ENCODE measurements at regions not wholly inside any gene's neighbourhood (a gene's known extent, or its start where the extent isn't known, plus 50 kb on each side); places are given as distances from the start of the nearest gene placed in this dataset.

GRCh38 chr18:64240316-64240715 is 91.4 kb upstream of the LINC00305 start:
- no peak overlapping the region for H3K4me3 ChIP-seq
- no TSS peak for BruUV-seq (replicated peaks)
- intact Hi-C loops (cut with micrococcal nuclease; ENCODE audit: unreplicated experiment), result no loop called here

GRCh38 chr18:64238076-64238475 is 89.2 kb upstream of the LINC00305 start:
- H3K4me2 ChIP-seq, result no peak overlapping the region
- no peak for TF ChIP-seq EZH2 (IDR thresholded peaks at IDR 0.05; ENCODE audit: low read depth)
- TF ChIP-seq, protein P1, sequence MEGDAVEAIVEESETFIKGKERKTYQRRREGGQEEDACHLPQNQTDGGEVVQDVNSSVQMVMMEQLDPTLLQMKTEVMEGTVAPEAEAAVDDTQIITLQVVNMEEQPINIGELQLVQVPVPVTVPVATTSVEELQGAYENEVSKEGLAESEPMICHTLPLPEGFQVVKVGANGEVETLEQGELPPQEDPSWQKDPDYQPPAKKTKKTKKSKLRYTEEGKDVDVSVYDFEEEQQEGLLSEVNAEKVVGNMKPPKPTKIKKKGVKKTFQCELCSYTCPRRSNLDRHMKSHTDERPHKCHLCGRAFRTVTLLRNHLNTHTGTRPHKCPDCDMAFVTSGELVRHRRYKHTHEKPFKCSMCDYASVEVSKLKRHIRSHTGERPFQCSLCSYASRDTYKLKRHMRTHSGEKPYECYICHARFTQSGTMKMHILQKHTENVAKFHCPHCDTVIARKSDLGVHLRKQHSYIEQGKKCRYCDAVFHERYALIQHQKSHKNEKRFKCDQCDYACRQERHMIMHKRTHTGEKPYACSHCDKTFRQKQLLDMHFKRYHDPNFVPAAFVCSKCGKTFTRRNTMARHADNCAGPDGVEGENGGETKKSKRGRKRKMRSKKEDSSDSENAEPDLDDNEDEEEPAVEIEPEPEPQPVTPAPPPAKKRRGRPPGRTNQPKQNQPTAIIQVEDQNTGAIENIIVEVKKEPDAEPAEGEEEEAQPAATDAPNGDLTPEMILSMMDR (conservative IDR thresholded peaks at IDR 0.05), result no peak
- ChIA-PET CTCF (interaction anchor here (0.6 kb wide), 1 partner anchor 175 kb away, joined by 4 read pairs; no protein-coding TSS in a partner anchor), POLR2A (ENCODE audit: unreplicated experiment) (no interaction called here)
- no peaks in the 10 kb centered on the region for H3F3A ChIP-seq (ENCODE audit: insufficient read depth, low read depth)
- no peaks in the 10 kb centered on the region for H3K9me2 ChIP-seq (ENCODE audit: insufficient read depth)
- no peaks in the 10 kb centered on the region for H3K27me3 ChIP-seq (ENCODE audit: insufficient read depth, low read depth)
- BruUV-seq (replicated peaks), result no TSS peak
- no peak for DNase-seq
- H2AFZ ChIP-seq, result no peak overlapping the region
- no peaks in the 10 kb centered on the region for H3K4me1 ChIP-seq (replicated peaks; ENCODE audit: insufficient read depth)
- no peaks in the 10 kb centered on the region for H3K79me2 ChIP-seq (ENCODE audit: low read depth)
- no peaks in the 10 kb centered on the region for H3K36me3 ChIP-seq (ENCODE audit: low read depth)
- no peak overlapping the region for H3K4me3 ChIP-seq
- intact Hi-C loops (cut with micrococcal nuclease; ENCODE audit: unreplicated experiment), result no loop called here
- H3K9me3 ChIP-seq (ENCODE audit: insufficient read depth, low read depth), result no peaks in the 10 kb centered on the region
- H4K20me1 ChIP-seq (ENCODE audit: insufficient read depth), result no peaks in the 10 kb centered on the region
- no peak overlapping the region for H3K27ac ChIP-seq

More at GRCh38 chr18:64240316-64240715, 91.4 kb upstream of the LINC00305 start:
- no peaks in the 10 kb centered on the region for H3K36me3 ChIP-seq (ENCODE audit: low read depth)
- POLR2A ChIA-PET (ENCODE audit: unreplicated experiment), result no interaction called here
- no peak for DNase-seq
- H3K9me3 ChIP-seq (ENCODE audit: insufficient read depth, low read depth), result no peaks in the 10 kb centered on the region
- no peaks in the 10 kb centered on the region for H3K79me2 ChIP-seq (ENCODE audit: low read depth)
- no peaks in the 10 kb centered on the region for H3F3A ChIP-seq (ENCODE audit: insufficient read depth, low read depth)
- H3K4me2 ChIP-seq, result no peak overlapping the region
- H3K27ac ChIP-seq, result no peak overlapping the region
- H3K27me3 ChIP-seq (ENCODE audit: insufficient read depth, low read depth), result no peaks in the 10 kb centered on the region
- H3K9me2 ChIP-seq (ENCODE audit: insufficient read depth), result no peaks in the 10 kb centered on the region
- H4K20me1 ChIP-seq (ENCODE audit: insufficient read depth), result no peaks in the 10 kb centered on the region
- no peaks in the 10 kb centered on the region for H3K4me1 ChIP-seq (replicated peaks; ENCODE audit: insufficient read depth)
- no peak for TF ChIP-seq EZH2 (IDR thresholded peaks at IDR 0.05; ENCODE audit: low read depth)
- TF ChIP-seq, protein P1 (conservative IDR thresholded peaks at IDR 0.05), result no peak
- CTCF ChIA-PET, result no interaction called here
- no peak overlapping the region for H2AFZ ChIP-seq

DNA sequence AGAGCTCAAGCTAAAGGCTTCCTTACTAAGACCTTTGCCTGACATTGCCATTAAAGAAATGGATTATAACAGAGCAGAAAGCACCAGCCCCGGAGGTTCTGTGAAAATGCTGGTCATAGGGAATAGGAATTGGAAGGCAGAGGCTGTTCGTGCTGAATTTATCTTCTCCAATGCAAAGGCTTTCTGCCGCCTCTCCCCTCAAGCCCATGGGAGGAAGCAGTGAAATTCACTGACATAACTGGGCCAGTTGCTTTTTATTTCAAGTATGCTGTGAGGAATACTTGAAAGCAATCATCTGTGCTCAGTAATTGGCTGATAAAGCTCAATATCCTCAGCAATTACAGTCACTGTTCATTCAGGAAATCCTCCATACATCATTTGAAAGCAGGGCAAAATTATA is 85.4 kb upstream of the LINC00305 start:
- Histone ChIP-seq H3K4me2 (no peak overlapping the region), H3K4me3 (no peak overlapping the region), H3K36me3 (ENCODE audit: low read depth) (no peaks in the 10 kb centered on the region), H3K79me2 (ENCODE audit: low read depth) (no peaks in the 10 kb centered on the region), H3K27me3 (ENCODE audit: insufficient read depth, low read depth) (no peaks in the 10 kb centered on the region), H4K20me1 (ENCODE audit: insufficient read depth) (no peaks in the 10 kb centered on the region), H3K27ac (no peak overlapping the region), H3K4me1 (replicated peaks; ENCODE audit: insufficient read depth) (no peaks in the 10 kb centered on the region), H2AFZ (no peak overlapping the region), H3K9me3 (ENCODE audit: insufficient read depth, low read depth) (no peaks in the 10 kb centered on the region), H3F3A (ENCODE audit: insufficient read depth, low read depth) (no peaks in the 10 kb centered on the region), H3K9me2 (ENCODE audit: insufficient read depth) (no peaks in the 10 kb centered on the region)
- ChIA-PET POLR2A (ENCODE audit: unreplicated experiment) (no interaction called here), CTCF (no interaction called here)
- TF ChIP-seq EZH2 (IDR thresholded peaks at IDR 0.05; ENCODE audit: low read depth), result no peak
- TF ChIP-seq, protein P1 (conservative IDR thresholded peaks at IDR 0.05), result no peak
- intact Hi-C loops (cut with micrococcal nuclease; ENCODE audit: unreplicated experiment), result no loop called here
- BruUV-seq (replicated peaks), result no TSS peak
- no peak for DNase-seq

Measured in PC-9 (cell line).